ENCODE measurements at regions not wholly inside any gene's neighbourhood (a gene's known extent, or its start where the extent isn't known, plus 50 kb on each side); places are given as distances from the start of the nearest gene placed in this dataset.
"Not testable (repeated sequence)": the region's sequence is repeated elsewhere in the genome, so short reads cannot be mapped to it uniquely, and the experiment has no call there.

DNA sequence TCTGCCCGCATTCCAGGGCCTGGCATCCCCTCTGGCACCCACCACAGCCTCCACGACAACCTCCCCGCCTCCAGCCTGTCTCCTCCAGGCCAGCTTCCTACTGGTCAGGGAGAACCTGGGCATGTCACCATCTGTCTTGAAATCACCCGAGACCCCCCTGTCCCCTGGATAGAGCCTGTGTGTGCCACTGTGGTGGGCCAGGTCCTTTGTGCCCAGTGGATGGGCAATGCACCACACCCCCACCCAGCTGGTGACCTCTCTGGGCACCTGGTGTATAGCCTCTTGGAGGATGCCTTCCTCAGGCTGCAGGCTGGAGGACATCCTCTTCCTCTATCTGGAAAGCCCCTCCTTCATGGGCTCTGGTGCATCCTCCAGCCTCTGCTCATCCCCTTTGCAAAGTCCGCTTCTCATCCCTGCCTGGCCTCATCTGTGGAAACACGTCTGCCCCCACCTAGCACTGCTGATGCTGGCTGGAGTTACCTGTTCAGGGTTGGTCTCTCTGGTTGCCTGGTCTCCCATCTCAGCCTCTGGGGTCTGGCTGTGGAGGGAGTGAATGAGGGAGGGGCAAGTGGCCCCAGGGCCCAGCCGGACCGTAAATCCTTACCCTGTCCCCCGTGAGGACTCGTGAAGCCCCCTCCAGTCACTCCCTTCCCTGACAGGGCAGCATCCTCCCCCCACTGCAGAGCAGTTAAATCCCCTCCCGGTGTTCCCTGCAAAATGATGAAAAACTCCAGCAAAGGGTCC lies 589.6 kb downstream of the TBC1D22A start:
- DNase-seq, result no peak

DNA sequence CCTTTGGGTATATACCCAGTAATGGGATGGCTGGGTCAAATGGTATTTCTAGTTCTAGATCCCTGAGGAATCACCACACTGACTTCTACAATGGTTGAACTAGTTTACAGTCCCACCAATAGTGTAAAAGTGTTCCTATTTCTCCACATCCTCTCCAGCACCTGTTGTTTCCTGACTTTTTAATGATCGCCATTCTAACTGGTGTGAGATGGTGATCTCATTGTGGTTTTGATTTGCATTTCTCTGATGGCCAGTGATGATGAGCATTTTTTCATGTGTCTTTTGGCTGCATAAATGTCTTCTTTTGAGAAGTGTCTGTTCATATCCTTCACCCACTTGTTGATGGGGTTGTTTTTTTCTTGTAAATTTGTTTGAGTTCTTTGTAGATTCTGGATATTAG lies 583.8 kb downstream of the TBC1D22A start:
- not testable (repeated sequence) for DNase-seq

DNA sequence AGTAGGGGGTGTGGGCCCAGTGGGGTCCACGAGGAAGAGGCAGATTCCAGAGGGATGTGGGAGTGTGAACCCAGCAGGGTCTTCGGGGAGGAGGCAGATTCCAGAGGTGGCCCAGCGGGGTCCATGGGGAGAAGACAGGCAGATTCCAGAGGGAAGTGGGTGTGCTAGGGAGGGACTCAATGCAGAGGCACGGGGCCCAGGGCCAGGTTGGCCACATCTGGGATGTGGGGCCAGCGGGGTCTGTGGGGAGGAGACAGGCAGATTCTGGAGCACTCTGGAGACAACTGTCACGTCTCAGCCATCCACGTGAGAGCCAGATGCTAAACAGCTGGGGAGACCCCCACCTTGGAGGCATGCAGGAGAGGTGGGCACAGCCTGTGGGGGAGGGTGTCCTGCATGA lies 582.6 kb downstream of the TBC1D22A start:
- DNase-seq, result no peak

DNA sequence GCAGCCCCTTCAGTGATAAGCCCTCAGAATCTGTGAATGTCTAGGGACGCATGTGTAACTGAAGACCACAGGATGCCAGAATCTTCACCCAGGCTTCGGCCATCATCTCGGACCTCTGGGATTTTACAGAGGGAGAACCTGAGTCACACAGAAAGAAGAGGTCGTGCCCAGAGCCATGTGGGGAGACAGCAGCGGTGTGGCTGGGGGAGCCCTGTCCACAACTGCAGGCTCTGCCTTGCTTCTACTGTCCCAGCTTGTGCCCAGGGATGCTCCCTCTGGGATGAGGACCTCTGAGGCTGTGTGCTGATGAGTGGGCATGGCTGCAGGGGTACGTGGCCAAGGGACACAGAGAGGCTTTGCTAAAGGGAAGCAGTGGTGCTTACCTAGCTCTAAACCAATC lies 582.0 kb downstream of the TBC1D22A start:
- DNase-seq, result no peak

DNA sequence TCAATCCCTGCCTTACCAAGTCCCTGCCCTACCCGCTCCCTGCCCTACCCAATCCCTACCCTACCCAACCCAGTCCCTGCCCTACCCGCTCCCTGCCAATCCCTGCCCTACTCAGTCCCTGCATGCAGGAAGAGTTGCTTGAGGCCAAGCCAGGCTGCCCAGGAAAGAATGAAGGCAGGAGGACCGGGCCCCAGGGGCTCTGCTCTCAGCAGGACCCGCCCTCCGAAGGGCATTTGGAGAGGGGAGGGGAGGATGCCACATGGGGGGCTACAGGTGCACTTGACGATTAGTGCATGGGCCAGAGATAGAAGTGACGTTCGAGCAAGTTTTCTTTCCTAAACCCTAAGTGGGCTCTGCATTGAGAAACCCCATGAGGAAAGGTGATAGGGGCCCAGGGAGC lies 581.2 kb downstream of the TBC1D22A start:
- no peak for DNase-seq

DNA sequence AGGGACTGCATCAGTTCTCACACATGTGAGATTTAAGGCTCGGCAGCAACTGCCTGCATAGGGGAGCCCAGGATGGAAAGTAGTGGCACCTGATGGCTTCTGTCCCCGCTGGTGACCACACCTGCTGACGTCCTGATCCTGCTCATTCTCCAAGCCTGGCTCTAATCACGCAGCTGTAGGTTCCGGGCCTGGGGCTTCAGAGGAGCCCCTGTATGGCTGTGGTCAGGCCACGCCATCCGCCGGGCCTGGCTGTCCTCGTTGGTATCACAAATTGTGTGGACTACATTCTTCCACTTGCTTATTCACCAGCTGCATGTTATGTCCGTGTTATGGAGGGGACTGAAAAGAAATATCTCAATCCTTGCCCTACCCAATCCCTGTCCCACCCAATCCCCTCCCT lies 580.0 kb downstream of the TBC1D22A start:
- no peak for DNase-seq

DNA sequence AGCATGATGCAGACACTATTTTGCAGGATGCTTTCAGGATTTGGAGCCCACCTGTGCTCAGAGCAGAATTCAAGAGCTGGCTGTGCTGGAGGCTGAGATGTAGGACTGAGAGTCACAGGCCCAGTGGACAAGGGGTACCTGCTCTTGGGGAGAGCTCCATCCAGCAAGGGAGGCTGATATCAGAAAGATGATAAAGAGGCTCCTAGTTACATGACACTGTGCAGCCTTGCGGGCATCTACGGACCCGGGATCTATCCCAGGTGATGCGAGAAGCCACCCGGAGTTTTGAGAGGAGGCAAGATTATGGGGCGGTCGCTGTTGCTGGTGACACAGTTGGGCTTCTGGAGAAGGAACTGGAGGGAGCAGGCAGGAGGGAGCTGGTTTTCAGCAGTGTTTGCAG lies 579.0 kb downstream of the TBC1D22A start:
- DNase-seq, result no peak

DNA sequence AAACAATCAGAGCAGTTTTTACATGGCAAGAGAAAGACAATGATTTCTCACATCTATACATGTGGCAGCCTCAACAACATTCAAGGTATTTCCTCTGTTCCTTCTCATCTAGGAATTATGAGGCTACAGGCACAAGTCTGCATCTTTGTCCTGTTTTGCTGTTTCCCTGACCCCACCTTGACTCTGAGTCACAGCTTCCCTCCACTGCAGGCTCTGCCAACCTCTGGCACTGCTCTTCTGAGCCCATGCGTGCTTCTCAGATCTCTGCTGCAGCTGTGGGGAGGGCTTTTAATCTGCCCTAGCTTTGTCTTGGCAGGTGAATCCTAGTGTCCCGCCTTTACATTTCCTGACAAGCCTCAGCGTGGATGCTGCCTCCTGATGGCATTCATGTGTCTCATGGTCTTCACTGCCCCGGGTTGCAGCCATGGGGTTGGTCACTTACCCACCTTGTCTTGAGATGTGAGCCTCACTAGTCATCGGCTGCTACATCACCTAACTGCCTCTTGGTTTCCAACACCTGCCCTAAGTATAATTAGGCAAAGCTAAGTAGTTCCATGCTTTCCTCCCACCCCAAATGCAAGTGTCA lies 578.5 kb downstream of the TBC1D22A start:
- DNase-seq, result no peak

DNA sequence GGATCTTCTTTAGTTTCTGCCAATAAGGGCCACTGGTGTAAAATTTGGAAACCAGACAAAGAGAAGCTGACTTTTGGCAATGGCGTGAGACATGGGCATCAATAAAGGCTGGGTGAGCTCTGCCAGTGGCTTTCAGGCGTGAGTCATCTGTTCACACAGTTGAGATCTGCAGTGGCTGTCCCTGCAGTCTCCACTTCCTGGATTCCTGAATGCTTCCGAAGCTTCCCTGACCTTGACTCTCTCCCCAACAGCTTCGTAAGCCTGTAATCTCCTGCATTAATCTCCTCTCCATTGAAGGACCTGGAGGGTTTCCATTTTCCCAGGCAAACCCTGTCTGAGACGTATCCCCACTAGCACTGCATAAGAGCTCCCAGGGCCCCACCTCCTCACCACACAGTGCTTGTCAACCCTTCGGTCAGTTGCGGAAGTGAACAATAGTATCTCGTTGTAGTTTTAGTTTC lies 574.7 kb downstream of the TBC1D22A start:
- DNase-seq, result no peak

DNA sequence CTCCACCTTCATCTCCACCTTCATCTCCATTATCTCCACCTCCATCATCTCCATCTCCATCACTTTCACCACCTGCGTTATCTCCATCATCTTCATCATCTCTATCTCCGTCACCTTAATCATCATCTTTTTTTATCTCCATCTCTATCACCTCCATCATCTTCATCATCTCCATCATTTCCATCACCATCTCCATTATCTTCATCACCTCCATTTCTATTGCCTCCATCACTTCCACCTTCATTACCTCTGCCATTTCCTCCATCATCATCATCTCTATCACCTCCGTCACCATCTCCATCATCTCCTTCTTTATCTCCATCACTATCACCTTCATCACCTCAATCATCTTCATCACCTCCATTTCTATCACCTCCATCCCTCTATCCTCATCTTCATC lies 573.5 kb downstream of the TBC1D22A start:
- no peak for DNase-seq

DNA sequence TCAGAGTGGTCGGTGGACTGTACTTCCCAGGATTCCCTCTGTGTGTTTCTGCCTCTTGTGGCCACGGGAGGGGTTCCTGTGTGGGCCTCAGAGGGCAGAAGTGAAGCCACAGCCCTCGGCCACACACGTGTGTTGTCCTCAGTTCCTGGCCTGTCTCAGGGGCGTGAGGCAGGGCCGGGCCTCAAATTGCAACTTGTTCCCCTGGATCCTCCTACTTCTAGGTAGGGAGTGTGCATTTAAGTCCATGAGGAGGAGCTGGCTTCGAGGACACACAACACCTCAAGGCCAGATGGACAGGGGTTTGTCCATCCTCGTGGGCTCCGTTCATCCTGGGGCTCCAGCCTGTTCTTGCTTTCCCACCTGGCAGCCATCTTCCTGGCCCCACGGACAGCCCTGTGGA lies 573.0 kb downstream of the TBC1D22A start:
- no peak for DNase-seq

DNA sequence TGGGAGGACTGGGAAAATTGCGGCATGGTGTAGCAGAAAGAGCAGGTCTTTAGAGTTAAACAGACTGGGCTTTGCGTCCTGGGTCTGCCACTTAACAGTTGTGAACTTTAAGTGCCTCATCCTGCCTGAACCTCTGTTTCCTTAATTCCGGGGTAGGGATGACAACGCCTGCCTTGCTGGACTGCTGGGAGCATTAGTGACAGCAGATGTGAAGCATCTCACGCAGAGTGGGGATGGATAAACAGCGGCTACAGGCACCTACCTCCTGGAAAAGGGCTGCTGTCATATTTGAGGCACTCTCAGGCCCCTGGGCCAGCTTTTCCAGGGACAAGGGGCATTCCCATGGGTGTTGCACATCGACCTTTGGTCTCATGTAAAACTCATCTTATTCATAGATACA lies 572.2 kb downstream of the TBC1D22A start:
- no peak for DNase-seq

DNA sequence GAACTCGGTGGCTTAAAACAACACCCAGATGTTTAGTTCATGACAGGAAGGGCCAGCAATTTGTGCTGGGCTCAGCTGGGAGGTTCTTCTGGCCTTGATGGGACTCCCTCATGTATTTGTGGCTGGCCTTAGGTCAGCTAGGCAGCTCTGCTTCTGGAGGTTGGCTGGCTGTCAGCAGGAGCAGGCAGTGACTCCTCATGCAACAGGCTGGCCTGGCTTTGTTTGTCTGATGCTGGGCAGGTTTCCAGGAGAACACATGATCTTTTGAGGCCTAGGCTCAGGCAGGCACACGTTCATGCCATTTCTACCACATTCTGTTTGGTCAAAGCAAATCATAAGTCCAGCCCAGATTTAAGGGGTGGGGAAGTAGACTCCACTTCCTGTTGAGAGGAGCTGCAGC lies 571.2 kb downstream of the TBC1D22A start:
- no peak for DNase-seq

DNA sequence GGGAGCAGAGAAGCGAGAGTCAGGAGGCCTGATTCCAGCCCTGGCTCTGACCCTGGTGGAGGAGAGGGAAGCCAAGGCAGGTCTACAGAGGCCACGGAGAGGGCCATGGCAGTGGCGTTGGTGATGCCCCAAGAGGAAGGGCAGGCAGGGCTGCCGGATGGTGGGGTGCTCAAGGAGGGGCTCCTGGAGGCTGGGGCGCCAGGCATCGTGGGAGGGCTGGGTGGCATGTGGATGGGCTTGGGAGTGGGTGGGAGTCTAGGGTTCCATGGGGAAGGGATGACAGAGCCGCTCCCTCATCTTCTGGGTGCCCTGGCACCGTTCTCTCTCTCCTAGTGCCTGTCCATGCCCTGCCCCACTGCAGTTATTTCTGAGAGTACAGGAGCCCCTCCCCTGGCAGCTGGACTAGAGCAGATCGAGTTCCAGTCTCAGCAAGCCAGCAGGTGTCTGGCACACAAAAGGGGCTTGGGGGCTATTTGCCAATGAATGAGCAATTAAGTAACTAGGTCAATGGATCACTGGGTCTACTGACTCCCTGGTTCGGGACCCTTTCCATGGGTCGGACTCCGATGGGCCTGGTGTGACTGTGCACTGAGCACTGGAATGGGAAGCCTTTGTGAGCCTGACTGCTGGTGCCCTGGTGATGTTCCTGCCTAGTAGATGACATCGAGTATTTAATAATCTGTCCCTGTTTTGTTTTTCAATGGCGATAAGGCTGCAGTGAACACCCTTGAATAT lies 570.0 kb downstream of the TBC1D22A start:
- DNase-seq, result no peak

DNA sequence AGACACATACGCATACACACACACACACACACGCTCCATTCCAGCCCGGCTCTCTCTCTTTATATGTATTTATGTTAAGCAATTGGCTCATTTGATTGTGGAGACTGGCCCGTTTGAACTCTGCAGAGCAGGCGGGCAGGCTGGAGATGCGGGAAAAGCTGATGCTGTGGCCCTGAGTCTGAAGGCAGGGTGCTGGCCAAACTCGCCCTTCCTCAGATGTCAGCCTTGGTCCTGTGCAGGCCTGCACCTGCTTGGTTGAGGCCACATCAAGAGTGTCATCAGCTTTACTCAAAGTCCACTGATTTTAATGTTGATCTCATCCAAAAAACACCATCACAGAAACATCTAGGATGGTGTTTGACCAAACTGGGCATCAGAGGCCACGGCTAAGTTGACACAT lies 569.3 kb downstream of the TBC1D22A start:
- no peak for DNase-seq

DNA sequence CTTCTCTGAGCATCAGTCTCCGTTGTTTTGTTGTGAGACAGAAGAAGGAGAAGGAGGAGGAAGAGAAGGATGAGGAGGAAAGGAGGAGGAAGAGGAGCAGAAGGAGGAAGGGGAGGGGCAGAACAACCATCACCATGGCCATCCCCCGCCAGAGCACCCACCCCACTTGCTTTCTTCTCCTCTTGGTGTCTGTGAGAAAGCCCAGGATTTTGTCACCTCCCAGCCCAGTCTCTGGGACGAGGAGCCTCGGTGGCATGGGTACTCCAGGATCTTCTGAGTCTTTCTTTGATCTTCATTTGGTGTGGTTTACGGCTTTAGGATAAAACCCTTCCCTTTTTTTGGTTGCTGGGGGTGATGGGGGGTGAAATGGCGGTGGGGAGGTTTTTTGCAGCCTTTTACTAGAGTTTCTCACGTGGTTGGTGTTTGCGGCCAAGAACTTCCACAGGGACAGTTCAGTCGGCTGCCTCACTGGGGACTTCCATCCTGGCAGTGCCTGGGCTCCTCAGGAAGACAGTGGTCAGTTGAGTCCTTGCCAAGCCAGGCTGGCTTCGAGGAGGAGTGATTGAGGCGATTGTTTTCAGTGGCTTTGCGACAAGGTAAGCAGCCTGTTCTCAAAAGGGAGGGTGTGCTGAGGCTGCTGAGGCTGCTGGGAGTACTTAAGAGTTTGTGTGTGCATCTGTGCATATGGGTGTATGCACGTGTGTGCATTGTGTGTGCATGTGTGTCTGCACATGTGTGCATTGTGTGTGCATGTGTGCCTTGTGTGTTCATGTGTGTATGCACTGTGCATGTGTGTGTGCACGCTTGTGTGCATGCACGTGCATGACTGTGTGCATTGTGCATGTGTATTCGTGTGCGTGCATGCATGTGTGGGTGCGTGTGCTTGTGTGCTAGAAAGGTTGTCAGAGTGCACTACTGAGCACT lies 567.5 kb downstream of the TBC1D22A start:
- DNase-seq, result no peak

DNA sequence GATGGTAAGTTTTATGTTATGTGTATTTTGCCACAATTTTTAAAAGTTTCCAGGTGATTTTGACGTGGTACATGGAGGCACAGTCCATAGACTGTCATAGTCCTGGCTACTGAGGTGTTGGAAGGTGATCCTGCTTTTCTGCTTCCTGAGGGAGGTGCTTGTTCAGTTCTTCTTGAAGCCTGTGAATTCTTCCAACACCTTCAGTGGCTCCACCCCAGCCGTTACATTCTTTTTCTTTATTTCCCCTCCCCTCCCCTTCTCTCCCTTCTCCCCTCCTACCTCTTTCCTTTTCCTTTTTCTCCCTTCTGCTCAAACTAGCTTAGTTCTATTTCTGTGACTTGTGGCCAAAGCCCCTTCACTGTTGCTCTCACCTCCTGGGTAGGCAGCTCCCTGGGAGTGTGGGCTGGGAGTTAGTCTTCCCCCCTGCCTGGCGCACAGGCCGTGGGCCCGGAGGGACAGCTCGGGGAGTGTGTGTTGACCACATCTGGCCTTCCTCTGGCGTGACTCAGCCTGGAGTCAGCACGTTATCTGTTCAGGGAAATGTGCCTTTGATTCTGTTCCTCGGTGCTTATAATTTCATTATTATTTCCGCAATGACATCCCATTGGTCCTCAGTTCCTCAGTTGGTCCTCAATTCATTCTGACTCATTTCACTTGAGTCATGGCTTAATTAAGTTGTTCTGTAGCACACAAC lies 566.2 kb downstream of the TBC1D22A start:
- no peak for DNase-seq

DNA sequence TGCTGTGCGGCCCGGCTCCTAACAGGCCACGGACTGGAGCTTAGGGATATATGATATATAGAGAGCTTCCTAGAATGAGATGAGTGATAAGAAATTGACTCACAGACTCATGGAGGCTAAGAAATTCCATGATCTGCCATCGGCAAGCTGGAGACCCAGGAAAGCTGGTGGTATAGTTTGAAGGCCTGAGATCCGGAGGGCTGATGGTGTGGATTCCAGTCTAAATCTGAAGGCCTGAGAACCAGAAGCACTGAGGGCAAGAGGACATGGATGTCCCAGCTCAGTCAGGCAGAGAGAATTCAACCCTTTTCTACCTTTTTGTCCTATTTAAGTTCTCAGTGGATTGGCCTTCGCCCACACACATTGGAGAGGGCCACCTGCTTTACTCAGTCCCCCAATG lies 564.8 kb downstream of the TBC1D22A start:
- no peak for DNase-seq

DNA sequence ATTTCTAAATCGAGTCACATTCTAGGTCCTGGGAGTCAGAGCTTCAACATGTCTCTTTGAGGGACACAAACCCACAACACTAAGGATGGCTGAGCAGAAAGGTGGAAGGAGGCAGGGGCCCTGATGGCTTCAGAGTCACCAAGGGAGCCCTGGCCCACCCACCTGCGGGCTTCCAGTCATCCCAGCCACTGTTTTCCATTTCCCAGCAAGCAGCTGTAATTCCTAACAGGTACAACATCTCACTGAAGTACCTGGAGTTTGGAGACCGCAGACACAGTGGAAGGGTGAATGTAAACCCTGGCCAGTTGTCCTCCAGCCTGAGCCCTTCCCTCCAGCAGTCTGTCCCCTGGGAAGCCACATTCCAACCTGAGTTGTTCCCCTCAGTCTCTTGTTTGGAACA lies 562.8 kb downstream of the TBC1D22A start:
- DNase-seq, result no peak

DNA sequence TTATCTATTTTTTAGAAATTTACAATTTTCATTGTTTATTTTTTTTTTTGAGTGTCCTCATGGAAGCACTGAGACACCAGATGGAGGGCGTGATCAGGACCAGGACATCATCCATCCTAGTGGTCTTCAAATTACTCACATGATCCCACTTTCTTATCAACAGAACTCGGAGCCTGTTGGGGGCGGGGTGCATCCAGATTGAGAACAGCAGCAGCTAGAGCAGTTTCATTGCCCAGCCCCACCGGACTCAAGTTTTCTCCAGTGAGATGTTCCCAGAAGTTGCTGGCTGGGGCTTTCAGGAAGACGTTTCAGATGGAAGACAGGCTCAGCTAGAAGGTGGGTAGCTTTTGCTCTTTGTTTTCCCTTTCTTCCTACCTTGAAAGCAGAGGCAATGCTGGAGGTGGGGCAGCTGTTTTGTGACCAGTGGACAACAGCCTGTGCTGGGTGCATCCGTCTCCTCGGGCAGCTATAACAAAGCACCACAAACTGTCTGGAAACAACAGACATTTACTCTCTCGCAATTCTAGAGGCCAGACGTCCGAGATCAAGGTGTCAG lies 562.1 kb downstream of the TBC1D22A start:
- no peak for DNase-seq

DNA sequence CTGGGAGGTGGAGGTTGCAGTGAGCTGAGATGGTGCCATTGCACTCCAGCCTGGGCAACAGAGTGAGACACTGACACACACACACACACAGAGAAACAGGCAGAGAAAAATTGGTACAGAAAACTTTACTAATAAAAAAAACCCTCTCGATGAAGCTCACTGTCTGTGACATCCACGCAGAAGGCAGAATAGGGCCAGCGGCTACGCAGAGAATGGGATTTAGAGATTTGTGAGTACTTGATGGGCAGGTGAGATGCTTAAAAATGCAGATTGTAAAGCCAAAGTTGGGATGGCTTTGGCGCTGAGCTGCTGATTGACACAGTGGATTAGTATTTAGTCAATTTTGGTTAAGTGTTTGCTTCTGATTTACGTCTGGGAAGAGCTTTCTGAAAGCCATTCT lies 561.1 kb downstream of the TBC1D22A start:
- no peak for DNase-seq

DNA sequence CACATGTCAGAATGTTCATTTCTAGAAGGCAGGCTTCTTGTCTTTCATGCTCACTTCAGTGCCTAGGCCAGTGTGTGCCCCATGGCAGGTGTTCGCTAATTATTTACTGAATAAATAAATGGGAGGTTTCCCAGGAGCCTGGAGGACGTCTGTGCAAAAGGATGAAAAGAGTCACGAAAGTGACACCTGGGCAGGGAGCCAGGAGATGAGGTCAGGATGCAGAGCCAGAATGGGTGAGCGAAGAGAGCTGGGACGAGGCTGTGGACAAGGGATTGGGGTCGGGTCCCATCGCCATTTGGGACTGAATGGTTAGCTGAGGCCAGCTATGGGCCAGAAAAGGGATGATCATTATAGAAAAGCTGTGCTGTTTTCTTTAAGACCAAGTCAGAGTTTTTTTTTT lies 560.4 kb downstream of the TBC1D22A start:
- DNase-seq, result no peak

Measured in stimulated activated CD4-positive, alpha-beta T cell treated with anti-CD3 and anti-CD28 coated beads, Interleukin-4, amount 100 ng/mL, for 24 hours (primary cell).